ENCODE measurements at regions not wholly inside any gene's neighbourhood (a gene's known extent, or its start where the extent isn't known, plus 50 kb on each side); places are given as distances from the start of the nearest gene placed in this dataset.

GRCh38 chr2:136175868-136176267 lies 57.9 kb upstream of the CXCR4 start:
- no peak for DNase-seq (ENCODE audit: low read depth)

GRCh38 chr2:136175466-136175865 lies 57.5 kb upstream of the CXCR4 start:
- no peak for DNase-seq (ENCODE audit: low read depth)

GRCh38 chr2:136173126-136173525 lies 55.2 kb upstream of the CXCR4 start:
- no peak for DNase-seq (ENCODE audit: low read depth)

- no peak for DNase-seq (ENCODE audit: low read depth)
These were observed 53.3 kb upstream of the CXCR4 start for GRCh38 chr2:136171223-136171622.

GRCh38 chr2:136168720-136169119 lies 50.8 kb upstream of the CXCR4 start:
- no peak for DNase-seq (ENCODE audit: low read depth)

- no peak for DNase-seq (ENCODE audit: low read depth)
These were observed 49.9 kb upstream of the CXCR4 start for GRCh38 chr2:136167721-136168475.
